ENCODE measurements at regions not wholly inside any gene's neighbourhood (a gene's known extent, or its start where the extent isn't known, plus 50 kb on each side); places are given as distances from the start of the nearest gene placed in this dataset.
A peak's percentile ranks its signal among the peaks of the same experiment; 100 is the strongest.

- H3K36me3 ChIP-seq (replicated peaks in 1 of 2; ENCODE audit: control insufficient read depth in 1 of 2, insufficient read depth in 2 of 2, low read length in 2 of 2) = no peaks in the 10 kb centered on the region
- no peaks in the 10 kb centered on the region for H3K4me1 ChIP-seq (ENCODE audit: control insufficient read depth in 1 of 2, insufficient read depth in 2 of 2, low read length in 2 of 2)
- no peaks in the 10 kb centered on the region for H3K4me1 Mint-ChIP-seq
- H3K4me3 ChIP-seq (replicated peaks in 1 of 3; ENCODE audit: low read depth in 2 of 3, low read length in 3 of 3) = no peak overlapping the region
- H3K36me3 Mint-ChIP-seq = no peaks in the 10 kb centered on the region
- H3K4me2 ChIP-seq (replicated peaks; ENCODE audit: extremely low read depth, low read length, poor library complexity, severe bottlenecking) = no peak overlapping the region
- no peaks in the 10 kb centered on the region for H3K27me3 Mint-ChIP-seq (ENCODE audit: low read depth in 3 of 3)
- H3K4me3 Mint-ChIP-seq = no peak overlapping the region
- DNase-seq = no peak
- no CpG with 5 or more reads among the region's 1 CpG for WGBS (ENCODE audit: insufficient coverage)
- no peaks in the 10 kb centered on the region for H3K79me2 ChIP-seq (ENCODE audit: insufficient read depth, low read length)
- H2AFZ ChIP-seq (ENCODE audit: insufficient read depth, low read depth, low read length, poor library complexity, severe bottlenecking) = no peak overlapping the region
- no peak for TF ChIP-seq CTCF (IDR thresholded peaks at IDR 0.05)
- no peak overlapping the region for H3K27ac Mint-ChIP-seq
- intact Hi-C loops (cut with micrococcal nuclease) = no loop called here
- no peaks in the 10 kb centered on the region for H3K27me3 ChIP-seq (ENCODE audit: control insufficient read depth in 2 of 2, insufficient read depth in 2 of 2, low read length in 2 of 2)
- no peaks in the 10 kb centered on the region for H4K20me1 ChIP-seq (ENCODE audit: insufficient read depth, low read length)
- H3K27ac ChIP-seq (ENCODE audit: low read depth in 1 of 2, low read length in 2 of 2) = no peak overlapping the region
- no peak overlapping the region for H3K9ac ChIP-seq (ENCODE audit: insufficient read depth, low read length, poor library complexity, severe bottlenecking)
- no peaks in the 10 kb centered on the region for H3K9me3 Mint-ChIP-seq
- no peaks in the 10 kb centered on the region for H3K9me3 ChIP-seq (replicated peaks in 1 of 2; ENCODE audit: control insufficient read depth in 1 of 2, insufficient read depth in 1 of 2, low read length in 2 of 2)
Measured at GRCh38 chr18:55849391-55849790, 261.4 kb upstream of the TCF4 start.

GRCh38 chr18:55847960-55848359 is 260.0 kb upstream of the TCF4 start:
- WGBS (ENCODE audit: insufficient coverage) = no CpG with 5 or more reads among the region's 3 CpGs
- Mint-ChIP-seq H3K27ac (peak overlapping the region in 1 of 7 donors; percentile 47), H3K4me3 (no peak overlapping the region), H3K27me3 (ENCODE audit: low read depth in 3 of 3) (no peaks in the 10 kb centered on the region), H3K4me1 (no peaks in the 10 kb centered on the region), H3K36me3 (no peaks in the 10 kb centered on the region), H3K9me3 (peaks cover 0 to 5% (median 0%) of the 10 kb centered on the region in 7 donors)
- Histone ChIP-seq H3K27me3 (ENCODE audit: control insufficient read depth in 2 of 2, insufficient read depth in 2 of 2, low read length in 2 of 2) (no peaks in the 10 kb centered on the region), H3K9ac (ENCODE audit: insufficient read depth, low read length, poor library complexity, severe bottlenecking) (no peak overlapping the region), H4K20me1 (ENCODE audit: insufficient read depth, low read length) (no peaks in the 10 kb centered on the region), H3K4me3 (replicated peaks in 1 of 3; ENCODE audit: low read depth in 2 of 3, low read length in 3 of 3) (no peak overlapping the region), H3K4me1 (ENCODE audit: control insufficient read depth in 1 of 2, insufficient read depth in 2 of 2, low read length in 2 of 2) (no peaks in the 10 kb centered on the region), H3K4me2 (replicated peaks; ENCODE audit: extremely low read depth, low read length, poor library complexity, severe bottlenecking) (no peak overlapping the region), H3K79me2 (ENCODE audit: insufficient read depth, low read length) (no peaks in the 10 kb centered on the region), H2AFZ (ENCODE audit: insufficient read depth, low read depth, low read length, poor library complexity, severe bottlenecking) (no peak overlapping the region), H3K9me3 (replicated peaks in 1 of 2; ENCODE audit: control insufficient read depth in 1 of 2, insufficient read depth in 1 of 2, low read length in 2 of 2) (no peaks in the 10 kb centered on the region), H3K27ac (ENCODE audit: low read depth in 1 of 2, low read length in 2 of 2) (no peak overlapping the region), H3K36me3 (replicated peaks in 1 of 2; ENCODE audit: control insufficient read depth in 1 of 2, insufficient read depth in 2 of 2, low read length in 2 of 2) (no peaks in the 10 kb centered on the region)
- no peak for TF ChIP-seq CTCF (IDR thresholded peaks at IDR 0.05)
- intact Hi-C loops (cut with micrococcal nuclease) = no loop called here
- no peak for DNase-seq
